ES-I3 (cell line): ENCODE measurements at regions not wholly inside any gene's neighbourhood (a gene's known extent, or its start where the extent isn't known, plus 50 kb on each side); places are given as distances from the start of the nearest gene placed in this dataset.

Experiments used
- H3K36me3 ChIP-seq: 2 replicates; pipeline ENCODE4 v1.6.1; 2013; ENCODE audit warnings: mild to moderate bottlenecking, low read length, control low read depth, moderate library complexity; ENCODE audit not compliant: insufficient read depth
- H3K4me1 ChIP-seq: 2 replicates; pipeline ENCODE4 v1.6.1; 2013; ENCODE audit warnings: mild to moderate bottlenecking, control low read depth, low read length; ENCODE audit not compliant: insufficient read depth
- H3K9ac ChIP-seq: 2 replicates; pipeline ENCODE4 v1.6.1; 2013; ENCODE audit warnings: low read depth, mild to moderate bottlenecking, low read length, moderate library complexity
- H3K9me3 ChIP-seq: 2 replicates; pipeline ENCODE4 v1.6.1; 2013; ENCODE audit warnings: mild to moderate bottlenecking, low read length, moderate library complexity; ENCODE audit not compliant: control insufficient read depth, insufficient read depth

DNA sequence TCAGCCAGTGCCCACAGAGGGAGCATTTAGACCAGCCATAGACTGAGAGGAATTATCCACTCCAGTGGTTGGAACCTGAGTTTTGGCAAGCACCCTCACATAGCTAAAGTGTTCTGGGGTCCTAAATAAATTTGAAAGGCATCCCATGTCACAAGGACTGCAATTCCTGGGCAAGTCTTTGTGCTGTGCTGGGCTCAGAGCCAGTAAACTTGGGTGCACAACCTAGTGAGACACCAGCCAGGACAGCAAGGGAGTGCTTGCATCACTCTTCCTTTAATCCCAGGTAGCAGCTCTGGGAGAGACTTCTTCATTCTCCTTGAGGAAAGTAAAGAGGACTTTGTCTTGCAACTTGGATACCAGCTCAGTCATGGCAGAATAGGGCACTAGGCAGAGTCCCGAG lies 142.0 kb upstream of the FSCB start:
- no peak overlapping the region for H3K9ac ChIP-seq
- H3K4me1 ChIP-seq, result no peaks in the 10 kb centered on the region
- no peaks in the 10 kb centered on the region for H3K9me3 ChIP-seq
- H3K36me3 ChIP-seq, result no peaks in the 10 kb centered on the region

DNA sequence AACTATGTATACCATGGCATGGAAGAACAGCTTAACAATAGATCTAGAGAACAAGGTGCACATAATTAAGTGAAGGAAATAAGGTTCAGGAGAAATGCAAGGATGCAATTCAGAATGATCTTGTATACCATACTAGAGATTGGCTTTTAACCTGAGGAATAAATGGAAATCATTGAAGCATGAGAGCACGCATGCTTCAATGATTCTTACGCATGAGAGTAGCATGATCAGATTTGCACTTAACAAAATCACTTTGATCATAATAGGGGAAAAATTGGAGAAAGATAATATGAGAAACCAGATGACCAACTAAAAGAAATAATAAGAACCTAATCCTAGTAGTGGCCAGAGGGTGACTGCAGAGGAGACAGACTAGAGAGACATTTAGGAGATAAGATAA lies 133.3 kb upstream of the FSCB start:
- Histone ChIP-seq H3K9ac (no peak overlapping the region), H3K4me1 (no peaks in the 10 kb centered on the region), H3K36me3 (no peaks in the 10 kb centered on the region), H3K9me3 (no peaks in the 10 kb centered on the region)

DNA sequence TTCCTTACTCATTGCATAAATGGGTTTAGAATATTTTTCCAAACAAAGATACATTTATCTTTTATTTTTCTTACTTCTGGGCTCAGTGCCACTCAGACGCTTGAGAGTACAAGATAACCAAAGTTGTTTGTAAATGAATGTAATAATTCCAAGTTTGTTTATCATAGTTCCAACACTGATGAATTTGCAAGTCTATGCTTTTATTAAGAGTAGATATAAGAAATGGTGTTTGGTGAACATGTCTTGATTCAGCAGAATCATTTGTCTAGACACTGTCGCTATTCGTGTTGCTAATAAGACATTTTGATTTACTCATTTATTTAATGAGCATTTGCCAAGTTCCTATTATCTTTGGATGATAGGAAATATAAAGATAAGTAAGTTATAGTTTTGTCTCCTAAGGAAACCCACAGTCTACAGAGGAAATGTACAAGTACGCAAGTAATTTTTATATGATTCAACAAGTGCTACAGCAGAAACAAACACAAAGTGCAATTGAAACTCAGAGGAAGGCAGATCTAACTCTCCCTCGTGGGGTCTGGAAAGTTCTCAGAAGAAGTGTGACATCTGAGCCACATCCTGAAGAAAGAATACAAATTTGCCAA lies 132.8 kb upstream of the FSCB start:
- Histone ChIP-seq H3K9ac (no peak overlapping the region), H3K4me1 (no peaks in the 10 kb centered on the region), H3K9me3 (no peaks in the 10 kb centered on the region), H3K36me3 (no peaks in the 10 kb centered on the region)

DNA sequence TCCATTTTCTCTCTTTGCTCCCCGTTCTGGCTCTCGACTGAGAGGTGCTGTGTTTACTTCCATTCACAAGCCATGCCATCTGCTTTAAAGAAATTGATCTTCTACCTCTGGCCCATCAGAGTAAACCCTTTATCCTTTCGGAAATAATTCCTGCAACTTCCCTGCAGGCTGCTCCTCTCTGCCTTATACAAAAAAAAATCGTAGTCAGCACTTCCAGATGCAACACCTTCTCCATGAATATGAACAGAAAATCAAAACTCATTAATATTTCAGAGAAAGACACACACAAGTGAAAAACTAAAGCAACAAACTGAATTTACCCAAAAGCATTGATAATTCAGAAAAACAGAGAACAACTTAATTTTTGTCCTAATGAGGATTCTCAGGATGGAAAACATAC lies 127.6 kb upstream of the FSCB start:
- no peak overlapping the region for H3K9ac ChIP-seq
- H3K4me1 ChIP-seq, result no peaks in the 10 kb centered on the region
- H3K9me3 ChIP-seq, result no peaks in the 10 kb centered on the region

DNA sequence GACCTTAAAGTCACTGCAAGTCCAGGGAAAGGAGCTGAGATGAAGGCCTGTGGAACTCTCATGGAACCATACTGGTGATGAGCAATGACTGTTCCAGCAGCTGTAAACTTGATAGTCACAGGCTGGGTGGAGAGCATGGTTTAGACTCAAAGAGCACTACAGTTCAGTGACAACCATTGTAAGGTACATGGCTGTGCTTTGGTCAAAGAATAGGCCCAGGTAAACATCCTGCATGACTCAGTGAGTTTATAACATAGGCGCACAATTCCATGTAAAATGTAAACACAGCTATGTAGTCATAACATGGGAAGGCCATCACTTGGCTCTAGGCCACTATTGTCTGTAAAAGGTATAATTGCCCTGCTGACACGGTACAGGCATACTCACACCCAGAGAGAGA lies 119.3 kb upstream of the FSCB start:
- Histone ChIP-seq H3K9me3 (no peaks in the 10 kb centered on the region), H3K9ac (no peak overlapping the region), H3K4me1 (no peaks in the 10 kb centered on the region), H3K36me3 (no peaks in the 10 kb centered on the region)

More for the DNA sequence above, 127.6 kb upstream of the FSCB start:
- no peaks in the 10 kb centered on the region for H3K36me3 ChIP-seq

DNA sequence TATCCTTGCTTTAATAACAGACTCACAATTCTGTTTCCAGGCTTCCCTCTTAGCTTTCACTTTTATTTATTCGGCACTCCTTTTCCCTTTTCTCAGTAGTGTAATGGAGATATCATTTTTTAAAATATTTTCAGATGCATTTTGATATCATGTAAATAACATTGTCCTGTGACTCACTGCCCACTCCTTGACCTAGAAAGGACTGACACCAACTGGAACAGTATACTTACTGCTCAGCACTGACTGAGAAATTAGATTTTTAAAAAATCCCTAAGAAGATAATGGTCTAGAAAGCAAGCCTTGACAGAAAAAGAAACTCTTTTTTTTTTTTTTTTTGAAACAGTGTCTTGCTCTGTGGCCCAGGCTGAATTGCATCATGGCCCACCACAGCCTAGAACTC lies 118.0 kb upstream of the FSCB start:
- H3K9me3 ChIP-seq, result no peaks in the 10 kb centered on the region
- no peak overlapping the region for H3K9ac ChIP-seq
- no peaks in the 10 kb centered on the region for H3K36me3 ChIP-seq
- no peaks in the 10 kb centered on the region for H3K4me1 ChIP-seq

DNA sequence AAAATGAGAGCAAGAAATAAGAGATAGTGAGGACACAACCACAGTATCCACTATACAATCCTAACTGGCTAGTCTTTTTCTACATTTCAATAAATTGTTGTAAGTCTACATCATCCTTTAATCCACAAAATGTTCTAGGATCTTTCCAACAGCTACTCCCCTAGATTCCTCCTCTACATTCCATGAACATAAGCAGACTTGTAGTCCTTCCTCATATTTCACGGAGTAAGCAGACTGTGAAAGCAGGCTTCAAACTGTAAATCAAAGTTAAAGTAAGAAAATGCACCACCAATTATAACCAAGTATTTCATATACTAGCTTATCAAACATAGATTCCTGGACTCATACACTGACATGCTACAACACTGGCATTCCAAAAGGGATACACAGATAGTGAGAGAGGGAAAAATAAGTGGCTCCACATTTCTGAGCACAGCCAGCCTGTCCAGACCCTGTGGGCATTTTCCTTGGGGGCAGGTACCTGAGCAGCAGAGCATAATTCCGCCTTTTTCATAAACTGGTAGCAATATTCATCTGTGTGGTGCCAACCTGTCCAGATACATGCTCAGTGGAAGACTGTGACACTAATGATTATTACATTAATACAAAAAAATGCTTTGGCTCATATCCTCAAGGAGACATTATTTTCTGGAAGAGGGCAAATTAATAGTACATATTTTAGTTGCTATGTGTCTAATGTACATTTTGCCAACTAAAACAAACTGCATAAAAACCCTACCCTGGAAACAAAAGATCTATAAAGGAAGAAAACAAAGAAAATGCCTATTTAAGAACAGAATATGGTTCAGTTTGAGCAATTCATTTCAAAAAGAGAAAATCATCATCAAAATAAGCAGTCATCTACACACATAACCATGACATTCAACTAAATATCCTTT lies 113.3 kb upstream of the FSCB start:
- no peaks in the 10 kb centered on the region for H3K36me3 ChIP-seq
- H3K9ac ChIP-seq, result no peak overlapping the region
- H3K4me1 ChIP-seq, result no peaks in the 10 kb centered on the region
- no peaks in the 10 kb centered on the region for H3K9me3 ChIP-seq

DNA sequence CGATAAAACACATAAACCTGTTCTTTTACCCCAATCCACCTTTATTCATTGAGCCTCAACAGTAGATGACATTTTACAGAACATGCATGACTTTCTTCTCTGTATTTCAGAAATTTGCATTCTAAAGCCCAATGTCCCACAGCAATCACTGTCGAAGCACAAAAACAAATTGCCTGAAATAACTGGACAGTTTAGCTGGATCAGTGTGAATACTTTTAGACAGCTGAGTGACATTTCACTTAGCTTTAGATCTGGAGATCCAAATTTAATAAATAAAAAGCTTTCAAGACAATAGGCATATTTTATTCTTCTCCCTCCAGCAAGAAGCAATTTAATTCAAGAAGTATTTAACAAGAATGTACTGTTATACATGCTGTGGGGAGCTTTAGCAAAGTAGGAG lies 109.1 kb upstream of the FSCB start:
- Histone ChIP-seq H3K9me3 (no peaks in the 10 kb centered on the region), H3K36me3 (no peaks in the 10 kb centered on the region), H3K4me1 (no peaks in the 10 kb centered on the region), H3K9ac (no peak overlapping the region)

DNA sequence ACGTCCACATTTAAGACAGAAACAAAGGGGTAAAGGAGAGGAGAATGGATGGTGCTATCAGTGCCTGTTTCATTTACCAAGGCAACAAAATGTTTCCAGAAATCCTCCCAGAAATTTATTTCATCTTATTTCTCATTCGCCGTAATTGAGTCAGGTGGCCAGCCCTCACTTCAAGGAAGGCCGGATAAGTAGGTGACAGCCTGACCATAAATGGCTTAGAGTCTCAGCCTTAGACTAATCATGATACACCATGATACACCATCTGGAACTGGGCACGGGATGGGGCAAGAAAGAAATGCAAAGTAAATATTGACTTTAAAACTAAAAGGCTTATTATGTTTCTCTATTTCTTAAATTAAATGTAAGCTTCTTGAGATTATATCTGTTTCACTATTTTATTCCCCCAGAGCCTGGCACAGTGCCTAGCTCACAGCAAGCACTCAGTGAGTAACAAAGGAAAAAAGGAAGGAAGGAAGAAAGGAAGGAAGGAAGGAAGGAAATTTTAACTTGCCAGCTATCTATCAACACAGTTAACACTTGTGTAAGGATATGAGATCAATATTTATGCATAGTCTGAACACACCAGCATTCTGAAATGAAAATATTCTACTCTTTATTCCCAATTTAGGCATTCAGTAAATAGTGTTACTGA lies 106.1 kb upstream of the FSCB start:
- Histone ChIP-seq H3K4me1 (no peaks in the 10 kb centered on the region), H3K9ac (no peak overlapping the region), H3K9me3 (no peaks in the 10 kb centered on the region), H3K36me3 (no peaks in the 10 kb centered on the region)

DNA sequence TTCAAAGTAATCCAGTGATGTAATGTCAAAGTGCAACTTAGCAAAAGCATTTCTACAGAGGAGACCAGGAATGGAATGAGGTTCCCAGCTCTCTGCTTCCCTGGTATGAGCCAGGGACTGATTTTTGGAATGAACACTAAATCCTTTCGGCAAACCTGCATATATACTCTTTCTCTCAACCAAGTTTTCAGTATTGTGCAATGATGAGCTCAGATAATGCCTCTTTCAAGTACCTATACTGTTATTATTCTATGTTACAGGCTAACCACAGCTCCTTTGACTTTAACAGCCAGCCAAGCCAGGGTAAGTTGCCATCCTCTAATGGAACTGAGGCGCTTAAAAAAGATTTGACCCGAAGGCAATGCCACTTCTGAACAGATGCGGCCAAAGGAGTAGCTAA lies 104.9 kb upstream of the FSCB start:
- H3K4me1 ChIP-seq, result no peaks in the 10 kb centered on the region
- H3K9ac ChIP-seq, result no peak overlapping the region
- no peaks in the 10 kb centered on the region for H3K9me3 ChIP-seq

DNA sequence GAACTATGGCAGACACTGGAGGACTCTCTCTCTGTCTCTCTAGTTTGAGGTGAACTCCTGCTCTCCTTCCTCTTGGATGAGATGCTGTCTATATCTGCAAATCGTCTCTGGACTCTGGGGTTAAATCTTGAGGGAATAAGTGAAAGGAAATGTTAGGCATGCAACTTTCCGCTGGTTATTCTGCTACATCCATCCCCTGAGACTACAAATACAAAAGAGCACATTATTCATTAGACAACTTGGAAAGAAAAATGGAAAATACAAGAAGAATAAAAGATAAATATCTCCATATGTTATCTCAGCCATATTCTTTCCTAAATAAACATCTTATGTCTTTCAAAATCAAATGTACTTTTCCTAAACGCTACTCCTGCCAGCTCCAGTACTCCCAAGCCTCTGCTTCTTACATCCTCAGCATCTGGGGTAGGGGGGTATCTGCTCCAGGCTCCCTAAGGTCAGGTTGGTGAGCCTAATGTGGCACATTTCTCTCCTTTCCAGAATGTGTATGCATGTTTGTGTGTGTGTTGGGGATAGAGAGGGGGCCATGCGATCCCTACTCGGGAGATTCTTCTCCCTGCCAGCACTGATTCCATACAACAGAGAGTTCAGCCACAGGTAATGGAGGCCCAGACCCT lies 102.9 kb upstream of the FSCB start:
- H3K36me3 ChIP-seq, result no peaks in the 10 kb centered on the region
- no peaks in the 10 kb centered on the region for H3K4me1 ChIP-seq
- no peaks in the 10 kb centered on the region for H3K9me3 ChIP-seq
- H3K9ac ChIP-seq, result no peak overlapping the region

More for the DNA sequence above, 104.9 kb upstream of the FSCB start:
- H3K36me3 ChIP-seq, result no peaks in the 10 kb centered on the region

DNA sequence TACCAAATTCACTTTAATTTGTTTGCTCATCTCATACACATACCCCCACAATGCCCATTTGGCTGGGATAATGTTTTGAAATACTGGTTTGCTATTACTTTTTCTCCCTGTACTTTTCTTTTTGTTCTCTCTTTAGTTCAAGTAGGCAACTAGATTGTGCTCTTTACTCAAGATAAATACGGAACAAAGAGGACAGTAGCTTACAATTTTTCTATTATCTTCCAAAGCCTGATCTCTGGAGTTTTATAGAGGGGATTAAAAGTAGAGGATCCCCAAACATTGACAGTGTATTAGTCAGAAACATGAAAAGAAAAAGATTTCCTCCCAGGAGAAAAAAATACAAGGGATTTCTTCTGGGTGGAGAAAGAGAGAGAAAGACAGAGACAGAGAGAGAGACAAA lies 102.1 kb upstream of the FSCB start:
- Histone ChIP-seq H3K36me3 (no peaks in the 10 kb centered on the region), H3K4me1 (no peaks in the 10 kb centered on the region), H3K9ac (no peak overlapping the region), H3K9me3 (no peaks in the 10 kb centered on the region)

DNA sequence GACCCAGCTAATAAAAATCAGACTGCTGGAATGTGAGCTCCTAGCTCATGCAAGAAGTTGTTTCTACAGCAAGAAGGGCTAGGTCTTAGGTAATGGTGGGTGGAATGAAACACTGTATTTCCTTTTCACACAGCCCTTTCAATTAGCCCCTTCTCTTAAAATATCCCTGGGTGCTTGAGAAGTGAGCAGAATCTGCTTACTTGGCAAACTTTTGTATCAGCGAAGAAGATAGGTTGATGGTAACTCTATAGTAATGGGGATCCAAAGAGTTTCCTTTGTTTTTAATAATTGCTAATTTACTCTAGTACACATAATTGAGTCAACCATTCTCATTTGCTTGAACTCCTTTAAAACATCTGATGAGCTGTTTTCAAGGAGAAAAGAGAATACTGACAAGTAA lies 100.6 kb upstream of the FSCB start:
- H3K9ac ChIP-seq, result no peak overlapping the region
- H3K4me1 ChIP-seq, result peaks cover 2% of the 10 kb centered on the region; the same call in 1 of the 2 replicates
- H3K9me3 ChIP-seq, result no peaks in the 10 kb centered on the region
- H3K36me3 ChIP-seq, result no peaks in the 10 kb centered on the region

DNA sequence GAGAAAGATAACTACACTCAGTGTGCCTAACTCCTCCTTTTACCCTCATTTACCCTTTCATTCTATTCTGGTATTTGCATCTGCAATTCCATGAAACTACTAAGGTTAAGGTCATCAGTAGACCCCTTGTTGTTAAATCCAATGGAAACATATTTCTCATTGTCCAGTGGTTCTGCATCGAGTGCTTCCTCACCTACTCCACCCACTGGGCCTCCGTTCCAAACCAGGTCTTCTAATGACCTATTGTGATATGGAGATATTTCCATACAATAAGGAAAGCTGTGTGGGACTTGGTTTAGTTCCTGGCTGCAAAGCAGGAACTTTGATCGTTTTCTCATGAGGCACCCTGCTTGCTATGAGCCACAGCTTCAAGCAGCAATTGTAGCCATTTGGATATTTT lies 99.5 kb upstream of the FSCB start:
- Histone ChIP-seq H3K36me3 (no peaks in the 10 kb centered on the region), H3K9ac (no peak overlapping the region), H3K9me3 (no peaks in the 10 kb centered on the region; the same call in 1 of the 2 replicates), H3K4me1 (peaks cover 5% of the 10 kb centered on the region; the same call in 1 of the 2 replicates)
